SK-MEL-5 (cell line): ENCODE measurements at regions not wholly inside any gene's neighbourhood (a gene's known extent, or its start where the extent isn't known, plus 50 kb on each side); places are given as distances from the start of the nearest gene placed in this dataset.

Source experiments
- DNase-seq: peaks from one replicate; pipeline ENCODE4 v3.0.0-alpha.2; 2016; ENCODE audit warnings: low read depth, low spot score
- in situ Hi-C: cut with HindIII; loops from 2 replicates; pipeline ENCODE4 v1.10.0; 2016; ENCODE audit warnings: low sequenced_read_pairs, high pct_unique_total_duplicates, low pct_unique_long_range_greater_than_20kb

DNA sequence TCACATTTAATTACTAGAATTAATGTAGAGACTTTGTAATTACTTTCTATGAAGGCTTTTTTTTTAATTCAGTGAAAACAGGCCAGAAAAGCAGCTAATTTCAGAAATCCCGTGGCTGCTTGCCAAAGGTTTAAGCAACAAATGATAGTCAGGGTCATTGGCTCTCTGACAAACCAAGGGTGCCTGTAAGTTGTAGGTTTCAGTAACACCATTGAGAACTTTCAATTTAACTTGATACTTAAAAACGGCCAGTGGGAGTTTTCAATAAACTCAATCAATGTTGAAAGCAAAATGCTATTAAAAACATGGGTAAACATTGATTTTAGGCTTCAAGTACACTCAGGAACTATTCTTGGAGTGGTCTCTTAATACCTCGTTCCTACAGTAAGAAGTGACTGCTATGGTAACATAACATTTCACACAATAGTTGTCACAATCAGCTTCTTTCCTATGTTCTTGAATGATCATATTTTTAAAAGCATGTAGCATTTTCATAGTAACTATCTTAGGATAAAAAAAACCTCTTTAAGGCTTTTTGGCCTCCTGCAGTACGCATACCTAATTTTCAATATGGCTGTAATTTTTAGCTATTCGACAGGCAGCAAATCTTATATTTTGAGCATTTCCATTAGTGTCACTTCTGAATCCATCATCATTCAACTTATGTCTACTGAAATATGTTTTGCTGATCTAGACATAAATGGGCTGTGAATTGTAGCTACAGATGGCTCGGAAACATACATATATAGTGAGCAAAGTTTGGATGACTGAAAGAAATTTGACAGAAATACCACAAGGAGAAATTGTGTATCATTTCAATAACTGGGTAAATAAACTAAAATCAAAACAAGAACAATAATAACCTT lies 592.1 kb upstream of the GBE1 start:
- DNase-seq = no peak
- in situ Hi-C loops = no loop called here

DNA sequence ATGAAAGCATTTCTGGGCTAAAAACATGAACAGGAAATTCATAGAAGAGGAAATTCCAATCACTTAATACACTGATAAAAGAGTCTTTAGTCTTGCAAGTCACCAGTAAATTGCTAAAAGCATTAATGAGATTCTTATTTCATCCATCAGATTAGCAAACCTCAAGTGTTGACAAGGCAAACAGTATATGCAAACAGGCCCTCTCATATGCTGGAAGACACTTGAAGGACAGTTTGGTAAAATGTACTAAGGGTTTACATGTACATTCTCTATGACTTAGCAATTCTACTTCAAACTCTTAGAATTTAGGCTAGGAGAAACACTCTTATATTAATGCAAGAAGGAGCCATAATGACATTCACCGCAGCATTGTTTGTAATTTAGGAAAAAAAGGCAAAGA lies 586.1 kb upstream of the GBE1 start:
- in situ Hi-C loops = no loop called here
- DNase-seq = no peak

- DNase-seq = no peak
- in situ Hi-C loops = no loop called here
These were observed 581.1 kb upstream of the GBE1 start for GRCh38 chr3:82342521-82342920.

- in situ Hi-C loops = no loop called here
These were observed 567.9 kb upstream of the GBE1 start for GRCh38 chr3:82329300-82329699.

DNA sequence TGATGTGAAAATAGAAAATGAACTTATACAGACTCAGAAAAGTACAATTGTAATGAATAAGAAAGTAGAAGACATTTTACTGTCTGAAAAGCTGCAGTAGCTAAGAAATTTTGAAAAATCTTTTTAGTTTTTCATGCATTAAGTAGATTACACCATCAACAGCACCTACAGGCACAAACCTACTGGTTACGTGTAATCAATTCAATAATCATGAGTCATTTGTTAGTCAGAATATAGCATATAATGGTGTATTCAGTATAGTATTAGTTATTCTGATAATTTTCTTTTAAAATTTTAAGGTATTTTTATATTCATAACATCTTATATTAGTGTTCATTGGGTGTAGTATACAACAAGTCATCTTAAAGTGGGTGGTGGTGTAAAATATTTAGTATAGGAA lies 550.5 kb upstream of the GBE1 start:
- no peak for DNase-seq
- in situ Hi-C loops = no loop called here

More at GRCh38 chr3:82329300-82329699, 567.9 kb upstream of the GBE1 start:
- DNase-seq = peak; percentile 28

DNA sequence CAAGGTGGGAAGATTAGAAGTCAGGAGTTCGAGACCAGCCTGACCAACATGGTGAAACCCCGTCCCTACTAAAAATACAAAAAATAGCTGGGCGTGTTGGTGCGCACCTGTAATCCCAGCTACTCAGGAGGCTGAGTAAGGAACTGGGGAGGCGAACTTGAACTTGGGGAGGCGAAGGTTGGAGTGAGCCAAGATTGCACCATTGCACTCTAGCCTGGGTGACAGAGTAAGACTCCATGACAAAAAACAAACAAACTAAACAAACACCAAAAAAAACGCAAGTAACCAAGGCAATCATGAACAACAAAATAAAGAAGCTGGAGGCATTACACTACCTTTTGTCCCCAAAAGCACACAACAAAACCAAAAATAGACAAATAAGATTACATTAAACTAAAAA lies 547.3 kb upstream of the GBE1 start:
- DNase-seq = no peak
- in situ Hi-C loops = no loop called here

GRCh38 chr3:82306189-82306588 lies 544.7 kb upstream of the GBE1 start:
- in situ Hi-C loops = no loop called here
- DNase-seq = no peak

DNA sequence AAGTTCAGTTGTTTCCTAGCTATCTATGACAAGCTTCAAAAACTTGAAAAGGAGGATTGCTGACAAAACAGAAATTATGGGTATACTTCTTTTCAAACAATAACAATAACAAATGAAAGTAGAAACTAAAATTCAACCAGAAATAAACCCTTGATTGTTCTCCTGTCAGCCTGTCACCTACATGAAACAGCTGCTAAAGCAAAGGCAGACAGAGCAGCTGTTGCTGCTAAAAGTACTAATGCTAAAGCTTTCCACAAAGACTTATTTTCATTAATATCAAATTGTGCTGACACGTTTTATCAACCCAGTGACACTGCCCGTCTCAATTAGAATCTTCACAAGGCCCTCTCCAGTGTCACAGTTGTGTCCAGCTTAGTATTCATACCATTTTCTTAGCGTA lies 533.2 kb upstream of the GBE1 start:
- in situ Hi-C loops = no loop called here
- DNase-seq = no peak

DNA sequence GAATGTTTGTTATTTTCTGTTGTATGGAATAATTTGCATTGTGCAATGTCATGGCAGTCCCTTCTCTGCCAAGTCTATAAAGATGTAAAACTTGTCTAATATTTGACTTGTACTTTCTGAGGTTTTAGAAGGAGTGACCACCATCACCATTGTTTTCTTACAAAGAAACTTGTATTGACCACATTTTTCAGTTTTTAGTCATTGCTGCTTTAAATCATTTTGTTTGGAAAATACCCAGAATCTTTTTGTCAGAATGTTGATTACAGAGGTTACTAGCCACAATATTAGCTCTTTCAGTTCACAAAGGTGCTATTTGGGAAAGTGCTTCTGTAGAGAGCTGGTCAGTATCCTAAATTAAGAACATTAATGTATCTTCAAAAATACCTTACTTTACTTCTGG lies 532.4 kb upstream of the GBE1 start:
- in situ Hi-C loops = no loop called here
- DNase-seq = no peak

DNA sequence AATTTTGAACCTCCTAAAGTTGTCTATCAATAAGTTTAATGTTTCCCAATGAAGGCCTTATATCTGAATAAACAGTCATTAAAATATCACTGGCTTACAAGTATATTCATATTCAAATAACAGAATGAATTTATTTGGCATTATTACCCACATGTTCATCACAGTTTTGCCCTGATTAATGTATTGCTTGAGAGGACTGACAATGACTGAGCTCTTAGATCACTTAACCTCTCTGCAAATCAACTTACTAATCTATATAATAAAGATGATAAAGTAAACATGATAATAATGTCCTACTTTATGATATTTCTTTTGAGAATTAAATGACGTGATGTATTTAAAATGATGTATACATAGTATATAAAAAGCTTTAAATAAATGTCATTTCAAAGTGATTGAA lies 532.0 kb upstream of the GBE1 start:
- in situ Hi-C loops = no loop called here
- no peak for DNase-seq

DNA sequence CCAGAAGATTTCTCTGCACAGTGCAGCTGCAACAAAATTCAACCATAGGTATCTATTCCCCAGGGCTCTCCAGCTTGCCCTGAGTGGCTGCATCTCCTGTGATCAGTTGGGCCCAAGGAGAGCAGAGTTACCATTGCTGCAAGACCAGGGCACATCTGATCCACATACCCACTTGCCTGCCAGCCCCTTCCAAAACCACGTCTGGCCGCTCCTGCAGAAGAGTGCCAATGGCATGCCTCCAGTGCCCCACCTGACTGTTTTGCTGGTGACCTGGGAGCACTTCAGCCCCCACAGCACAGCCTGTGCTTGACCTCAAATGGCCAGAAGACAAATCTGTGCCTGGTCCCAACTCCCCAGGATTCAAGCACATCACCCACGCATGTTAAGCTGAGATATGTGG lies 526.1 kb upstream of the GBE1 start:
- DNase-seq = no peak
- in situ Hi-C loops = no loop called here

DNA sequence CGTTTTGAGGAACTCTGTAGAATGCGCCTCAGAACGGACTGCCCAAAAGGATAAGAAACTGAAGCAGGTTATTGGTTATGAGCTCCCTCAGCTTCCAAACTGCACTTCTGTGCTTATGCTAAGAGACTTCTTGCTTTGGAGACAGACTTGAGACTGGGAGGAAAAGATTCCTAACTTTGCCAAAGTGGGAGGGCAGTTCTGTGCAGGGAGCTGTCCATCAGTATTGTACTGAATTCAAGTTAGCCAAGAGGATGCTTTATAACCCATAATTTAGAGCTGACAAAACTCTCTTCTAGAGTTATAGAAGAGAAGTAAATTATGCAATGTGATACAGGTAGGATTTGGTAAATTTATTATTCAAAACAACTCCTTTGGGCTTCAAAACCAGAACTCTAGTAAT lies 519.8 kb upstream of the GBE1 start:
- DNase-seq = no peak
- in situ Hi-C loops = no loop called here

GRCh38 chr3:82276992-82277391 lies 515.5 kb upstream of the GBE1 start:
- in situ Hi-C loops = no loop called here

GRCh38 chr3:82274897-82275296 lies 513.5 kb upstream of the GBE1 start:
- DNase-seq = no peak
- in situ Hi-C loops = no loop called here

More at GRCh38 chr3:82276992-82277391, 515.5 kb upstream of the GBE1 start:
- no peak for DNase-seq

GRCh38 chr3:82265747-82266146 lies 504.3 kb upstream of the GBE1 start:
- no peak for DNase-seq
- in situ Hi-C loops = no loop called here

DNA sequence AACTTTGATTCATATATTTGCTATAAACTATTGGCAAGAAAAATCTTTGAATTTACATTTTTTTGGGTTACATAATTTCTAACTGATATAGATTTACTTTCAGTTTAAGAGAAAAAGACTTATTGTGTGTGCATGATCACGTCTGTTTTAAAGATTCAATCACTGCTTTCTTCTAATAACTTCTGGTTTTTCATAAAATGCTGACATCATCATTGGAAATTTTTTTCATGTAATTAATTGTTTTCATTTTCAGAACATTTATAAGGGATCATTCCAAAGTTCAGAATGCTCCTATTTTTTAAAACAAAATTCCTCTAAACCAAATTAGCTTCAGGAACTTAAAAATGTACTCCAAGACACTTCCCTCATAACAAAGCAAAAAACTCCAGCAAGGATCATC lies 500.7 kb upstream of the GBE1 start:
- DNase-seq = no peak

DNA sequence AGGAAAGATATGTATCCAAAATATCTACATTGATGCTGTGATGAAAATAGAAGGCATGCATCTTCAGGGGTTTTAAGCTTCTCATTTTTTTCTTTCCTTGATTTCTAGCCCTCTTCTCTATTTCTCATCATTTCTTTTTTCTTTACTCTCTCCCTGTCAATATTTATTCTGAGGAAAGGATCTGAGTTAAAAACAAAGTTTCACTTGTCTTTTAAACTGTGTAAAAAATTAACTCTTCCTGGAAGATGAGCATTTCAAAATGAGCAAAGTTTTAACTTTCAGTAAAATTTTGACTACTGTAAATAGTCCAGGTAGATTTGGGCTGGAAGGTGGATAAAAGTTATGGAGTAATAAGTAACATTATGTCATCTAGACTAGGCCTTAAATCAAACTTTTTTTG lies 500.2 kb upstream of the GBE1 start:
- in situ Hi-C loops = no loop called here
- DNase-seq = no peak

More for the DNA sequence above, 500.7 kb upstream of the GBE1 start:
- in situ Hi-C loops = no loop called here

- in situ Hi-C loops = no loop called here
- DNase-seq = no peak
These were observed 499.6 kb upstream of the GBE1 start for GRCh38 chr3:82261013-82261412.

DNA sequence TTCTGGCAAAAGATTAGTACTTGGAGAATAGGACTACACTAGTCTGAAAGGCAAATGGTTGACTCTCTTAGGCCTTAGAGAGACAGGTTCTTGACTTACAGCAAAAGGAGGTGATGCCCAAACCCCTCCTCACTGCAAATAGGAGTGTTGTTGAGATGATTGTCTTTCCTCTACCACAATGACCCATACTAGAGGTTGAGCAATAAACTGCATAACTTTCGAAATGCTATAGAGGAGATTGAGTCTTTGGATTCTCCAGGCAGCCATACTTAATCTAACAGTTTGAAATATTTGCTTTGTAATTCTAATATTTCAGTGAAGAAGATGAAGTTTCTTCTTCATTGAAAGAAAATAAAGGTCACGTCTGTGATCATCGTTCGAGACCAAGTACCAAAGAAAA lies 498.5 kb upstream of the GBE1 start:
- DNase-seq = no peak
- in situ Hi-C loops = no loop called here

DNA sequence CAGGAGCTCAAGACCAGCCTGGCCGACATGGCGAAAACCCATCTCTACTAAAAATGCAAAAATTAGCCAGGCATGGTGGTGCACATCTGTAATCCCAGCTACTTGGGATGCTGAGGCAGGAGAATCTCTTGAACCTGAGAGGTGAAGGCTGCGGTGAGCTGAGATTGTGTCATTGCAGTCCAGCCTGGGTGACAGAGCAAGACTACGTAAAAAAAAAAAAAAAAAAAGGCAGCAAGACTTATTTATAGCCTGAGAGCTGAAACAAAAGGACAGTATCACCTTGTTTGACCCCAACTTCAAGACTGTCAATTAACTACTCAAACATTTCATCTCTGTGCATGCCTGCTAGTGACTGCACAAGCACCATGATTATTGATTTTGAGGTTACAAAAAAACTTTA lies 478.9 kb upstream of the GBE1 start:
- in situ Hi-C loops = no loop called here
- DNase-seq = no peak
